ENCODE measurements at regions not wholly inside any gene's neighbourhood (a gene's known extent, or its start where the extent isn't known, plus 50 kb on each side); places are given as distances from the start of the nearest gene placed in this dataset.

GRCh38 chr20:40397467-40397866 is 291.6 kb downstream of the MAFB start:
- TF ChIP-seq POLR2A (IDR thresholded peaks at IDR 0.05) (no peak), POLR2AphosphoS5 (IDR thresholded peaks at IDR 0.05) (no peak), EP300 (IDR thresholded peaks at IDR 0.05) (no peak)
- TF ChIP-seq, protein P1, sequence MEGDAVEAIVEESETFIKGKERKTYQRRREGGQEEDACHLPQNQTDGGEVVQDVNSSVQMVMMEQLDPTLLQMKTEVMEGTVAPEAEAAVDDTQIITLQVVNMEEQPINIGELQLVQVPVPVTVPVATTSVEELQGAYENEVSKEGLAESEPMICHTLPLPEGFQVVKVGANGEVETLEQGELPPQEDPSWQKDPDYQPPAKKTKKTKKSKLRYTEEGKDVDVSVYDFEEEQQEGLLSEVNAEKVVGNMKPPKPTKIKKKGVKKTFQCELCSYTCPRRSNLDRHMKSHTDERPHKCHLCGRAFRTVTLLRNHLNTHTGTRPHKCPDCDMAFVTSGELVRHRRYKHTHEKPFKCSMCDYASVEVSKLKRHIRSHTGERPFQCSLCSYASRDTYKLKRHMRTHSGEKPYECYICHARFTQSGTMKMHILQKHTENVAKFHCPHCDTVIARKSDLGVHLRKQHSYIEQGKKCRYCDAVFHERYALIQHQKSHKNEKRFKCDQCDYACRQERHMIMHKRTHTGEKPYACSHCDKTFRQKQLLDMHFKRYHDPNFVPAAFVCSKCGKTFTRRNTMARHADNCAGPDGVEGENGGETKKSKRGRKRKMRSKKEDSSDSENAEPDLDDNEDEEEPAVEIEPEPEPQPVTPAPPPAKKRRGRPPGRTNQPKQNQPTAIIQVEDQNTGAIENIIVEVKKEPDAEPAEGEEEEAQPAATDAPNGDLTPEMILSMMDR (IDR thresholded peaks at IDR 0.05) = no peak

All from sigmoid colon (tissue), 4 donors.